Fibroblast of the aortic adventitia (primary cell): ENCODE measurements at regions not wholly inside any gene's neighbourhood (a gene's known extent, or its start where the extent isn't known, plus 50 kb on each side); places are given as distances from the start of the nearest gene placed in this dataset.

Experiments used
- DNase-seq: peaks from one replicate; pipeline ENCODE4 v3.0.0-alpha.2; 2010; ENCODE audit warnings: low read depth
- H3K4me3 ChIP-seq: 2 replicates; pipeline ENCODE4 v1.5.1; 2011; ENCODE audit warnings: low read depth, mild to moderate bottlenecking, control low read depth, low read length, moderate library complexity
- CTCF ChIP-seq: IDR thresholded peaks from 2 replicates; pipeline ENCODE4 v1.5.1; 2011; ENCODE audit warnings: mild to moderate bottlenecking, low read length, control low read depth, inconsistent platforms; ENCODE audit not compliant: insufficient read depth

DNA sequence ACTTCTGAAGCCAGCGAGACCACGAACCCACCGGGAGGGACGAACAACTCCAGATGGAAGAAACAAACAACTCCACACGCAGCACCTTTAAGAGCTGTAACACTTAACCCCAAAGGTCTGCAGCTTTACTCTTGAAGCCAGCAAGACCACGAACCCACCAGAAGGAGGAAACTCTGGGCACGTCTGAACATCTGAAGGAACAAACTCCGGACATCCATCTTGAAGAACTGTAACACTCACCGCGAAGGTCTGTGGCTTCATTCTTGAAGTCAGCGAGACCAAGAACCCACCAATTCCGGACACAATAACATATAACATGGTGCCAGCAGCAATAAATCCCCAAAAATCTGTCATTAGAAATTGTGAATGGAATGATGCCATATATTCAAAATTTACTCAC, 180.9 kb downstream of the TLE1 start:
- no peak for TF ChIP-seq CTCF
- DNase-seq = no peak
- no peak overlapping the region for H3K4me3 ChIP-seq

DNA sequence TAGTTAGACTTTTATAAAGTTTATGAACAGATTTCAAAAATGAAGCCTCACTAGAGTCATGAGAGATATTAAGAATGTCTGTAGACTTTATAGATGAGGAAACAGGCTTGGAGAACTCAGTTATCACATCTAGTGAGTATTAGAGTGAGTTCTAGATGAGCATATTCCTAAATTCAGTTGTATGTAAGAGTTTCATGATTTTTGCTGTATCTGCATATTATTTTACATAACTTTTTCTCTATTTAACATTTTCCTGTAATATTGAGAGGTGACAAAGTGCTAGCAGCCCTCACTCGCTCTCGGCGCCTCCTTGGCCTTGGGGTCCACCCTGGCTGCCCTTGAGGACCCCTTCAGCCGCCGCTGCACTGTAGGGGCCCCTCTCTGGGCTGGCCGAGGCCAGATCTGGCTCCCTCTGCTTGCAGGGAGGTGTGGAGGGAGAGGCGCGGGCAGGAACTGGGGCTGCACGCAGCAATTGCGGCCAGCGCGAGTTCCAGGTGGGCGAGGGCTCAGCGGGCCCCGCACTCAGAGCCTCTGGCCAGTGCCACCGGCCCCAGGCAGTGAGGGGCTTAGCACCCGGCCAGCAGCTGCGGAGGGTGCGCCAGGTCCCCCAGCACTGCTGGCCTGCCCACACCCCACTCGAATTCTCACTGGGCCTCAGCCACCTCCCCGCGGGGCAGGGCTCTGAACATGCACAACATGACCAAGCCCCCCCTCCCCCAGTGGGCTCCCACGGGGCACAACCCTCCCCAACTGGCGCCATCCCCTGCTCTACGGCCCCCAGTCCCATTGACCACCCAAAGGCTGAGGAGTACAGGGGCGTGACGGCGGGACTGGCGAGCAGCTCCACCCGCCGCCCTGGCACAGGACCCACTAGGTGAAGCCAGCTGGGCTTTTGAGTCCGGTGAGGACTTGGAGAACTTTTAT, 182.1 kb downstream of the TLE1 start:
- DNase-seq = no peak
- no peak overlapping the region for H3K4me3 ChIP-seq
- TF ChIP-seq CTCF = no peak

DNA sequence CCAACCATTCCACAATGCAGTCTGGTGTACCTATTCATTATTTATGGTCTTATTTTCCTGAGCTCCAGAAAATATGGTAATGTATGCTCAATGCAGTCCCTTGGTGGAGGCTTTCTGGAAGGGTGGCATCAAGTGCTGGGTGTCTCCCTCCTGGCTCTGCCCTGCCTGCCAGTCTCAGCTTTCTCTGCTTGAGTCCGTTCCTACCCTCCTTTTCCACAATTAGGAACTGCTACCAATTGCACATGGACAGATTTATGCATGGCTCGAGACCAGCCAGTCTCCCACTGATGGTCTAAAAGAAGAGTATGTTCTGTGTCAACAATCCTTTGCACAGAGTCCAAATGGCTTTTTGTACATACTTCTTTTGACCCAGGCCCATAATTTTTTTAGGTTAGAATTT, 189.8 kb downstream of the TLE1 start:
- DNase-seq = no peak
- TF ChIP-seq CTCF = no peak
- no peak overlapping the region for H3K4me3 ChIP-seq

DNA sequence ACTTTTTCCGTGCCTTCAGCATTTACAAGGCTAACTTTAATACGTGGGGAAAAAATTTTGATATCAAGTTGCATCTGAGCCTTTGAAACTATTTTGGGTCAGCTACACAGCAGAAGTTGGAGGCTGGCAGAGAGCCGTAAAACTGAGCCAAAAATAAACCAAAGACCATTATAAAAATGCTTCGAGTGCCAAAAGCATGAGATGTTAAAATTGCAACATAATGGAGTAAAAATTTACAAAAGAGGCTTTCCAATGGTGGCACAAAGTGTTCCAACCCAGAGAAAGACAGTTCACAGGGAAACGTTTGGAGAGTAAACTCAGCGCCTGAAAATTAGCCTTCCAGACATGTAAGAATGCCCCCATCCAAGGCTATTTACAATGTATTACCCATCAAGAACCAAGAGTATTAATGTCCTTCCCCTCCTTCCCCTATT, 190.3 kb downstream of the TLE1 start:
- H3K4me3 ChIP-seq = no peak overlapping the region
- TF ChIP-seq CTCF = no peak
- DNase-seq = peak; percentile 91

DNA sequence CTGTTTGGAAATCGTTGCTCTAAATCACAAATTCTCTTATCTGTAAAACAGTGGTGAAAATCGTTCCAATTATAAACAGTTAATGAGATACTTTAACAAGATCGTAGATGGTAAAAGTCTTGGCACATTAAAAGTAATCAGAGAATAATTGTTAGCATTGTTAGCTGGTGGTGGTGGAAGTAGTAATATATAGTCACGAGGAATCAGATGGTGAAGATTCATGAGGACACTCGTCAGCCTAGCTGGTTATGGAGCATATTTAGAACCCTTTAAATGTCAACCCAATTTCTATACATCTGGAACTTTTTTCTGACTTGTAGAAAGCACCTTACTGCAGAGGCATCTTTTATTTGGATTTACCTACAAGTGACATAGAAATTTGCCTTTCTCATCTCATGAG, 190.8 kb downstream of the TLE1 start:
- no peak overlapping the region for H3K4me3 ChIP-seq
- DNase-seq = no peak
- TF ChIP-seq CTCF = no peak

GRCh38 chr9:81497091-81497490, 192.3 kb downstream of the TLE1 start:
- no peak for TF ChIP-seq CTCF
- no peak overlapping the region for H3K4me3 ChIP-seq
- peak; percentile 25 for DNase-seq
